MCF 10A (cell line): ENCODE measurements at regions not wholly inside any gene's neighbourhood (a gene's known extent, or its start where the extent isn't known, plus 50 kb on each side); places are given as distances from the start of the nearest gene placed in this dataset.
"Not testable (repeated sequence)": the region's sequence is repeated elsewhere in the genome, so short reads cannot be mapped to it uniquely, and the experiment has no call there.

Experiments
- BruUV-seq: library from RNA; stranded (reverse); fragments of 400-500 nt; replicated peaks from 2 replicates; lab custom pipeline; 2021; lab: Mats Ljungman, UMichigan
- CTCF ChIA-PET: fragments of 300-600 bp; sonication (Branson Sonifier 250); formaldehyde crosslinking; extraction: SDS; loops from one replicate; lab custom pipeline; 2021; ENCODE audit warnings: antibody characterized with exemption, inconsistent platforms; lab: Yijun Ruan, JAX
- POLR2A ChIA-PET: fragments of 300-600, 350-650 bp; sonication (Branson Sonifier 250); formaldehyde crosslinking; extraction: SDS; loops from one replicate; lab custom pipeline; 2020; ENCODE audit warnings: antibody characterized with exemption, inconsistent platforms; lab: Yijun Ruan, JAX
- DNase-seq: peaks from one replicate; pipeline ENCODE4 v3.0.0-alpha.2; 2018; ENCODE audit not compliant: unreplicated experiment
- H3K27ac Mint-ChIP-seq: one replicate; pipeline ENCODE4 v1.8.0; 2022; ENCODE audit warnings: mild to moderate bottlenecking, low read depth, mixed read lengths; ENCODE audit not compliant: unreplicated experiment
- H3K27me3 Mint-ChIP-seq: one replicate; pipeline ENCODE4 v1.8.0; 2022; ENCODE audit warnings: mixed read lengths; ENCODE audit not compliant: insufficient read depth, unreplicated experiment
- H3K36me3 Mint-ChIP-seq: one replicate; pipeline ENCODE4 v1.8.0; 2022; ENCODE audit warnings: mild to moderate bottlenecking, moderate library complexity, mixed read lengths; ENCODE audit not compliant: insufficient read depth, unreplicated experiment
- H3K4me1 Mint-ChIP-seq: one replicate; pipeline ENCODE4 v1.8.0; 2022; ENCODE audit warnings: mixed read lengths; ENCODE audit not compliant: insufficient read depth, unreplicated experiment
- H3K4me3 Mint-ChIP-seq: one replicate; pipeline ENCODE4 v1.8.0; 2022; ENCODE audit warnings: mild to moderate bottlenecking, moderate library complexity, mixed read lengths; ENCODE audit not compliant: unreplicated experiment
- H3K9me3 Mint-ChIP-seq: one replicate; pipeline ENCODE4 v1.8.0; 2022; ENCODE audit warnings: mixed read lengths; ENCODE audit not compliant: unreplicated experiment
- intact Hi-C: fragments of 100-400 bp; cut with micrococcal nuclease; formaldehyde crosslinking; loops from 2 replicates; pipeline ENCODE4 v1.14.1; 2022
- TF ChIP-seq, protein P1 (sequence below): fragments of 200-600 bp; IDR thresholded peaks from one replicate; pipeline ENCODE4 v1.8.0; 2022; ENCODE audit warnings: antibody characterized with exemption, mild to moderate bottlenecking; ENCODE audit not compliant: unreplicated experiment

- DNase-seq = no peak
- Mint-ChIP-seq H3K4me3 (no peak overlapping the region), H3K36me3 (no peaks in the 10 kb centered on the region), H3K27me3 (peaks cover 88% of the 10 kb centered on the region), H3K27ac (no peak overlapping the region), H3K4me1 (no peaks in the 10 kb centered on the region), H3K9me3 (no peaks in the 10 kb centered on the region)
- ChIA-PET CTCF (interaction anchor here (2.5 kb wide), 1 partner anchor 10 kb away, joined by 9 read pairs; no protein-coding TSS in a partner anchor), POLR2A (interaction anchor here (1.4 kb wide), 1 partner anchor 12 kb away, joined by 3 read pairs; no protein-coding TSS in a partner anchor)
- TF ChIP-seq, protein P1, sequence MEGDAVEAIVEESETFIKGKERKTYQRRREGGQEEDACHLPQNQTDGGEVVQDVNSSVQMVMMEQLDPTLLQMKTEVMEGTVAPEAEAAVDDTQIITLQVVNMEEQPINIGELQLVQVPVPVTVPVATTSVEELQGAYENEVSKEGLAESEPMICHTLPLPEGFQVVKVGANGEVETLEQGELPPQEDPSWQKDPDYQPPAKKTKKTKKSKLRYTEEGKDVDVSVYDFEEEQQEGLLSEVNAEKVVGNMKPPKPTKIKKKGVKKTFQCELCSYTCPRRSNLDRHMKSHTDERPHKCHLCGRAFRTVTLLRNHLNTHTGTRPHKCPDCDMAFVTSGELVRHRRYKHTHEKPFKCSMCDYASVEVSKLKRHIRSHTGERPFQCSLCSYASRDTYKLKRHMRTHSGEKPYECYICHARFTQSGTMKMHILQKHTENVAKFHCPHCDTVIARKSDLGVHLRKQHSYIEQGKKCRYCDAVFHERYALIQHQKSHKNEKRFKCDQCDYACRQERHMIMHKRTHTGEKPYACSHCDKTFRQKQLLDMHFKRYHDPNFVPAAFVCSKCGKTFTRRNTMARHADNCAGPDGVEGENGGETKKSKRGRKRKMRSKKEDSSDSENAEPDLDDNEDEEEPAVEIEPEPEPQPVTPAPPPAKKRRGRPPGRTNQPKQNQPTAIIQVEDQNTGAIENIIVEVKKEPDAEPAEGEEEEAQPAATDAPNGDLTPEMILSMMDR = no peak
- intact Hi-C loops = no loop called here
- no TSS peak for BruUV-seq
Observed at GRCh38 chr14:106163316-106163715, 636.9 kb downstream of the TMEM121 start.

- BruUV-seq, H3K9me3 Mint-ChIP-seq, H3K4me3 Mint-ChIP-seq, H3K4me1 Mint-ChIP-seq, intact Hi-C loops, H3K27ac Mint-ChIP-seq, DNase-seq, H3K36me3 Mint-ChIP-seq: not testable (repeated sequence)
- CTCF ChIA-PET = interaction anchor here (2.5 kb wide), 1 partner anchor 10 kb away, joined by 9 read pairs; no protein-coding TSS in a partner anchor
- peaks cover 83% of the 10 kb centered on the region for H3K27me3 Mint-ChIP-seq
- POLR2A ChIA-PET = interaction anchor here (1.4 kb wide), 1 partner anchor 12 kb away, joined by 3 read pairs; no protein-coding TSS in a partner anchor
Observed at GRCh38 chr14:106163812-106164211, 637.4 kb downstream of the TMEM121 start.

DNA sequence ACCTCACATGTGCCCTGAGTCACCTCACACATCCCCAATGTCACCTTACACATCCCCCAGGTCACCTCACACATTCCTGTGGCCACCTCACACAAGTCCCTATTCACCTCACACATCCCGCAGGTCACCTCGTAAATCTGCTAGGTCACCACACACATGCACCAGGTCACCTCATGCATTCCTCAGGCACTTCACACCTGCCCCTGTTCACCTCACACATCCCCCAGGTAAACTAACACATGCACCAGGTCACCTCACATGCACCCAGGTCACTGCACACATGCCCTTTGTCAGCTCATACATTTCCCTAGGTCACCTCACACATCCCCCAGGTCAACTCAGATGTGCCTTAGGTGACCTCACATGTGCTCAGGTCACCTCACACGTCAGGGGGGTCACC is 639.8 kb downstream of the TMEM121 start:
- H3K27ac Mint-ChIP-seq = no peak overlapping the region
- intact Hi-C loops = no loop called here
- H3K4me1 Mint-ChIP-seq = no peaks in the 10 kb centered on the region
- TF ChIP-seq, protein P1 = no peak
- ChIA-PET CTCF (no interaction called here), POLR2A (no interaction called here)
- BruUV-seq = no TSS peak
- H3K4me3 Mint-ChIP-seq = no peak overlapping the region
- no peak for DNase-seq
- no peaks in the 10 kb centered on the region for H3K9me3 Mint-ChIP-seq
- H3K36me3 Mint-ChIP-seq = no peaks in the 10 kb centered on the region
- peaks cover 67% of the 10 kb centered on the region for H3K27me3 Mint-ChIP-seq

- H3K4me3 Mint-ChIP-seq = no peak overlapping the region
- TF ChIP-seq, protein P1 = no peak
- H3K27ac Mint-ChIP-seq = no peak overlapping the region
- POLR2A ChIA-PET = no interaction called here
- intact Hi-C loops = no loop called here
- no peaks in the 10 kb centered on the region for H3K9me3 Mint-ChIP-seq
- BruUV-seq = no TSS peak
- no peaks in the 10 kb centered on the region for H3K36me3 Mint-ChIP-seq
- peaks cover 67% of the 10 kb centered on the region for H3K27me3 Mint-ChIP-seq
- no peak for DNase-seq
- CTCF ChIA-PET = no interaction called here
- no peaks in the 10 kb centered on the region for H3K4me1 Mint-ChIP-seq
Observed at GRCh38 chr14:106166650-106167204, 640.3 kb downstream of the TMEM121 start.
